UCSD-AML1 (cell line): ENCODE measurements at regions not wholly inside any gene's neighbourhood (a gene's known extent, or its start where the extent isn't known, plus 50 kb on each side); places are given as distances from the start of the nearest gene placed in this dataset.

ENCODE experiments used
- DNase-seq: peaks from one replicate; lab custom pipeline; 2025; ENCODE audit not compliant: unreplicated experiment; lab: John Stamatoyannopoulos, UW

DNA sequence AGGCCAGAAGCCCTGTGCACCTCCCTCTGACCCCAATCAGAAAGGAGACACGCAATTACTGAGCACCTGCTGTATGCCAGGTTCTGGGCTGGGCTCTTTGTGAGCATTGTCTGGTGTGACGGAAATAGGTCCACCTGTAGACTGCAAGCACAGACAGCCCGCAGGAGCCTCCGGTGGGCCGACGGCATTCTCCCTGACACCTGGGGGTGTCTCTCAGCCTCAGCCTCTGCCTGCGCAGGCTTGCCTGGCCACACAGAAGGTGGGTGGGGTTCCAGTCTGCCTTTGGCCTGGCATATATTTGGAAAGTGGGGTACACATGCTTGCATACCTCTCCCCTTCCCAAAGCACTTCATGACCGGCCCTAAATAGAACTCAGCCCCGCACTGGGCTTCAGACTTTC, 129.3 kb downstream of the BUD13 start:
- no peak for DNase-seq

- no peak for DNase-seq
Observed at GRCh38 chr11:116642902-116643301, 129.9 kb downstream of the BUD13 start.

DNA sequence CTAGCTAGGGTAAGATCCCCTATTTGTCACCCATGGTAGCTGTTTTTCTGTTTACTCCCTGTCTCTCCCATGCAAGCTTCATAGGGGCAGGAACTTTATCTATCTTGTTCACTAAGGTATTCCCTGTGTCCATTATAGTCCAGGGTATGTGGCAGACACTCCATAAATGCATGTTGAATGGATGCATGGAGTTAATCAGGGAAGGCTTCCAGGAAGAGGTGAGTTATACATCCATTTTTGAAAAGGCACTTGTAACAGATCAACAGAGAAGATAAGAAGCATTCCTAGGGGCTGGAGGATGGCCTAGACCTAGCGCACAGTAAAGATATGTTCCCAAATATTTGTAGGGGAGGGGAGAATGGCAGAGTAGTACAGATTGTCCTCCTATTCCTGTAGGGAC, 130.3 kb downstream of the BUD13 start:
- no peak for DNase-seq

DNA sequence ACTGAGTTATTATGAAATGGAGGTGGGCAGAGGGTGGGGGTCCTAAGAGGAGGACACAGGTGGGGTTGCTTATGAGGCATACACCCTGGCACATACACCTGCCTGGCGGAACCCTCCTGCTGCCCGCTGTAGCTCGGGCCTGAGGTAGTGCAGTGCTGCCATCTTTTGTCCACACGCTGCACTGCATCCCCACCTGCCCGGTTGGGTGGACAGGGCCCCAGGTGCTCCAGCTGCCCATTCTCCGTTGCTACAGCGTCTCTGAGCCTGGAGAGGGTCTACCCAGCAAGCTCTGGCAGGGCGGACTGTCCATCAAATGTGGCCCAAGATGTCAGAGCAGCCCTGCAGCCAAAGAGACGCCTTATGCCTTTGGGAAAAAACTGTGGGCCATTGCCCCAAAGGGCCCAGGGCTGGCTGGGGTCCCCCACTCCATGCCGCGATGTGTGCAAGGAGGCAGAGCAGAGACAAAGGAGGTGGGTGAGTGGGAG, 131.2 kb downstream of the BUD13 start:
- DNase-seq, result peak; percentile 30

DNA sequence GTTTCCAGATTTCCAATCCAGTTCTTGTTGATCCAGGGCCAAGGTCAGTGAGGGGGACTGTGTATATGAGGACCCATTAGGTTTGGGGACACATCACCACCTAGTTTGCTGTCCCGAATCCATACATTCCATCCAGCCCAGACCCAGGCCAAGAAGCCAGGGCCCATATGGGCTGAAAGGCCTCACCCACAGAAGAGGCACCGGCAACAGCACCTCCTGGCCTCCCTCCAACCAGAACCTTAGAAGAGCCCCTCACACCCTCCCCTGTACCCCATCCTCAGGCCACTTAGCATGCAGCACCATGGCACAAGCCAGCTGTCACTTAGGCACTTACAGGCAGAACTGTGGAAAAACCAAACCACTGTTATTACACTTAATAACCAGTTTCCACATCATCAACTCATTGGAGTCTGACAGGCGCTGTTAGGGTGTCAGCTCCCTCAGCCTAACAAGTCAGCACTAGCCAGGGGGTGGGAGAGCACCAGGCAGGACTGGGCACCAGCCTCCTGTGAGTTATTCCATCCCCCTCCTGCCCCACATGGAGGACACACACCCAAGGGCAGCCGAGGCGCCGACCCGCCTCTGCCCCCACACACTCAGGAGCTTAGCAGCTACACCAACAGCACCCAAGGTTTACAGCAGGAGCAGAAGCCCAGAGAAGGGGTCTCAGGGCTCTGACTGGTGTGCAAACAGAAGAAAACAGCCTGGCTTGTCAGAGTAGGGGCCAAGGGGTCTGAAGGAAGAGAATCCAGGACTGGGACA, 132.0 kb downstream of the BUD13 start:
- no peak for DNase-seq

DNA sequence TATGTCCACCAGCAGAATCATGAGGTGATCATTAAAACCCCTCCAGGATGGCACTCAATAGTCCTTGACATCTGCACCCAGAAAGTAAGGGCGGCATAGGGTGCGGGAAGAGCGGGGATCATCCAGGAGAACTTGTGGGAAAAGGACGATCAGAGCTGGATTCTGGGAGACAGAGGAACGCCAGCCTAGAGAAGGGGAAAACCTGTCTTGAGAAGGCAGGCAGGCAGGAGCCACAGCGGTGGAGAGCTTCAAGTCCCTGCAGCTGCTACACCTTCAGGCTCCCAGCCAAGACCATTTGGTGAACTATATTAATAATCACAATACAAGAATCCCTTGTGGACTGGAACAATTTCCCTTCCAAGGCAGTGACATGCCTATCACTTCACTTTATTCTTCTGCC, 134.3 kb downstream of the BUD13 start:
- DNase-seq, result no peak

DNA sequence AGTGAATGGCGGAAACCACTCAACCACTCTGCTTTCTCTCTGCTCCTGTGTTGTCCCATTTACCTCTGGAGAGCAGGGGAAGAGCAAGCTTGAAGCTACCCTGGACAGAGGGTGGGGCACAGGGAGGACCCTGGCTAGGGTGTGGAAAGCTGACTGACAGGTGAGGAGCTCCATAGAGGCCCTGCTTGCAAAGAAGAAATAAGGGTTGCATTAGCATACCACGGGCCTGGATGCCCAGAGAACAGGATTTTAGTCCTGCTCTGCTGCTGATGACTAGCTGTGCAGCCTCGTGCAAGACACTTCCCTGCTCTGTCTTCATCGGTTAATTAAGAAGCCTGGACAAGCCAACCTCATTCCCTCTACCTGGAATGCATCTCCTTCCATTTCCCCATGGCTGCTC, 135.0 kb downstream of the BUD13 start:
- no peak for DNase-seq

DNA sequence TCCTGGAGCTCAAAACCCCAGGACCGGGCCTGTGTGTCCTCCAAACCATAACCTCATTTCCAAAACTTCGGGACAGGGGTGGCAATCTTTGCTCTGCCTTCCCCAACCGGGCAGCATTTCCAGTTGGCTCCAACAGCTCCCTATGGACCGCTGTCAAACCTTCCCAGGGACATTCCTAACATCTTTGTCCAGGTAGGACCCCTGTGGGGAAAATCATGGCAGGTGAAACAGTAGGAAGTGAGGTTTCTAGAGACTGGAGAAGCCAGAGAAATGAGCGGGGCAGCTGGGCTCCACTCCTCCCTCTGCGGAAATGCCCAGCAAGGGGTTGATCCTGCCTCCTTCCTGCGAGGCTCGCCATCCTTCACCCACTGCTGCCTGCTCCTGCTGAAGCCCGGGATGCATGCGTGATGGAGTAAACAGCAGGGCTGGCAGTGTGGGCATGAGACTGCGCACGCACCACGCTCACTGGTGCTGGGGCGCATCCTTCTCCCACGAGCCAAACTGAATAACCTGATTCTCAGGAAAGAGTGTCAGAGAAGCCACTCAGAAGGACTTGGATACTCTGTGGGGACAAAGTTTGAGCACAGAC, 136.4 kb downstream of the BUD13 start:
- DNase-seq, result no peak

GRCh38 chr11:116631201-116631600, 141.6 kb downstream of the BUD13 start:
- no peak for DNase-seq

DNA sequence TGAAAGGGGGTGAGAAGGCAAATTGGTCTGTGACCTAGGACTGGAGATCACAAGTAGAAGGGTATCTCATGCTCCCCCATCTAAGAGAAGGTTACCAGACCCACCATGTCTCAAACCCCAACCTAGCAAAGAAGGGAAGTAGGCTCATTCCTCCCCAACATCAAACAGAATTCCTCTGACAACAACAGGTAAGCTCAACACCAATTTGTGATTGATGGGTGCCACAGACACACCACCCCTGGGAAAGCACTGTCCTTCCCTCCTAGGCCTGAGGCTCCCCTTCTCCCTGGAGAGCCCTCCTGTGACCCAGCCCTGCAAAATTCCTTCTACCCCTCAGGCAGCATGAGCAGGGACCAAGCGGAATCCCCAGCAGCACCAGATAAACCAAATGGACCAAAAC, 154.3 kb downstream of the BUD13 start:
- no peak for DNase-seq

- DNase-seq, result no peak
Observed at GRCh38 chr11:116615211-116615865, 157.4 kb downstream of the BUD13 start.

DNA sequence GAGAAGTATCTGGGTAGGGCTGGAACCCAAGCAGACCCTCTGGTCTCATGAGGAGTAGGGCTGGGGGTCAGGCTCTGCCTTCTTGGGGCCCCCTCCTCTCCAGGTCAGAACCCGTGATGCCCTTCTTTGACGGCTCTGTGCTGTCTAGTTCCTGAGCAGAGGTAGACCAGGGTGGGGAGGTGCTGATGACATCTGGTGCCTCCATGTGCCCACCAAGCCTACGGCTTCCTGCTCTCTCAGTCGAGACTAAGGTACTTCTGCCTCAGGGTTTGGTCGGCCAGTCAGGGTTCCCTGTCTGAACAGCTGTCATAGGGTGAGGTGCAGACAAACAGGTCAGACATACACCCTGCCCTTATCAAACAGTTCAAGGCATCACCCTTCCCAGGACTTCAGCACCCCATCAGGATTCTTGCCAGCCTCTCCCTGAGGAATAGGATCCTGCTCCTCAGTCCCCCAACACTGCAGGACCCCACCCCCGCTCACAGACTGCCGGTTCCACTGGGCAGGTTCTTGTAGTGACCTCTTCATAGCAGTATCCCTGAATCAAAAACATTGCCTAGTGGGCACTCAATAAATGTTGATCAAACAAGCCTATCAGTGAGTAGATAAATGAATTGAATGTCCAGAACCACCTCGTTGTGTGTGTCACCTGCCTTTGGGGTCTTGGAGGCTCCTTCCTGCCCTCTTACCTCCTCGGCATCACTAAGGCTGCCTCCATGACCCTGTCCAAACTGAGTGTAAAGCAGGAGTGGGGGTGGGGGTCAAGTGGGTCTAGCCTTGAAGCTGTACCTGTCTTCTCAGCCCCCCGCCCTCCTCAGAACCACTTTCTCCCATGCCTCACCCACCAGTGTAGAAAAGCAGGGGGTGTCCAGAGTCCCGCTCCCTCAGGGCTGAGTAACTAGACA, 158.2 kb downstream of the BUD13 start:
- DNase-seq, result no peak

- no peak for DNase-seq
Observed at GRCh38 chr11:116613206-116613875, 159.4 kb downstream of the BUD13 start.

DNA sequence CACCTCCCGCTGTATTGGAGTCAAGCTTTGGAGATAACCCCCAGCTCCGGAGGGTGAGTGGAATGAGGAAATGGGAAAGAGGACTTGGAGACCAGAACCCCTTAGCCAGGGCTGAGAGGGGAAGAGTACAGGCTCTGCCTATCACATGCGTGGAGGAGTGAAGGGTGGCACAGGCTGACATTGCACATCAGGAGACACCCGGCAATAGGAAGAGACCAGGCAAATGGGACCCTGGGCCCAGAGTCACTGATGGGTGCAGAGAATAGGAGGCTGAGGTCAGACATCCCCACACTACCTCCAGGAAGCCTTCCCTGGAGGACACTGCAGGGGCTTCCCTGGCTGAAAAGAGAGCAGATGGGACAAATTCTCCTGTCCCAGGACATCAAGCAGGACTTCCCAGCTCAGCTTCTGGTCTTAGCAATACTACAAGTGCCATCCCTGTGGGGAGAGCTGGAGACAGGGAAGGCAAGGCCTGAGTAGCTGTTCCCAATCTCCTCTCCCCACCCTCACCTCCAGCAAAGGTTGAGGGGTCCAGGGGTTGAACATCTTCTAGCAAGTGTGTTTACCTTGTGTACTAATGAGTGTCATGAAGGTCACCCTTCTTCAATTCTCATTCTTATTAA, 160.7 kb downstream of the BUD13 start:
- DNase-seq, result no peak

DNA sequence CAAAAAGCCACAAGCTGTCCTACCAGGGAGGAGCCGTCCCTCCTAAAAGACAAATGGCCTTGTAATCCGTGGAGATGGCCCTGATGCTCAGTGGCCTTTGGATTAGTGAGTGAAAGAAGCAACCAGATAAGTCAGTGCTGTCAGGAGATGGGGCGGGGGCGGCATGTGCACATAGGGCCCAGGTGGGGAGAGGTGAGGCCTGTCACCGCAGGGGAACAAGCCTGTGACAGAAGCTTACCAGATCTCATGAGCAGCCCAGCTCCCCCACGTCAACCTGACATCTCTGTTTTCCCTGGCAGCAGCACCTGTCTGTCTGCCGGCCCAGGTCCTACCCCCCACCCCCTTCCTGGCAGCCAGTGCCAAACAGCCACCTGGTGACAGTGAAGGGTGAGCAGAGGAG, 162.6 kb downstream of the BUD13 start:
- no peak for DNase-seq

DNA sequence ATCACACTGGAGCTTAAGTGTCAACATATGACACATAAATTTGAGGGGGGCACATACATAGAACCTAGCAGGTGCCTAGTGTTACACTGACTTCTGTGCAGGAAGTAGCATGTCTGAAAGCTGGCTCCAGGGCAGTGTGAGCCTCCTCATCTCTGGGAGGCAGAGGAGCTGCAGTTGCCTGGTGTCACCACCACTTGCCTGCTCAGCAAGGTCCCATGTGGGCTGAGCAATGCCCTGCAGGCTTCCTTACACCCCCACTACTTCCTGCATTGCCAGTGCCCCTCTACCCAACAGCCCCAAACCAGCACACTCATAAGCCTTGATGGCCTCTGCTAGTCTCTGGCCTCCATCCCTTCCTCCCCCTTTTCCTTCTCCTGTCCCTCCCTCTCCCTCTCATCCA, 165.8 kb downstream of the BUD13 start:
- DNase-seq, result no peak

DNA sequence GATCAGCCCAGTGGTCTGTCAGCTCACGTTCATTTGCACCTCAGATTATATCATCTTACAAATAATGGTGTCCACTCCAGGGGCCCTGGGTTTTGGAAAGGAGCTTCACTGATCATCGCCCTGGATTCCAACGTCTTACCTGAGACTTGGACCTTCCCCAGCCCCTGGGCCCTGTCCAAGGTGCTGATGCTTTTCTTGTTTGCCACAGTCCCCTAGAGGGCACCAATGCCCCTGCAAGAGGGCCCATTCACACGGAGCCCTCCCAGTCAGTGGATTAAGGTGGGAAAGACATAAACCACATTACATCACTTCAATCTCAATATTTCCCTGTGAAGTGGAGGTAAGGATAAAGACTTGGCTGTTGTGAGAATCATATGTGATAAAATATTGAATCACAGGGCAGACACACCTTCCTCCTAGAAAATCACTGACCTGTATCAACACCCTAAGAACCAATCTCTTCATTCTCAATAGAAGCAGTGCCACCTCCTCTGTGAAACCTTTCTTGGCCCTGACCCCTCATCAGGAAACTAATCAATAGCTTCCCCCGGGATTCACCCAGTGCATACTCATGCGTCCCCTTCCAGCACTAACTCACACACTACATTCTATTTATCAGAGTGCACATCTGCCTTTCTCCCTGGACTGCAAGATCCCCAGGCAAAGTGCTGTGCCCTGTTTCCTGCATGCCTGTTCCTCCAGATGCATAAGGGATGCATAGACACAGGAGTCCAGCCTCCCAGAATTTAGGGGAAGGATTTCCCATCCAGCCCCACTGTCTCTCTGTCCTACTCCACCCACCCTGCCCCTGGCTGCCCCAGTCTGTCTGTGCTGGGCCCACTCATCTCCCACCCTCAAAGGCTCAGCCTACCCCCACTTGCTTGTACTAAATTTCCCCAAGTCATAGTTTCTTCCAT, 167.0 kb downstream of the BUD13 start:
- peak; percentile 59 for DNase-seq

GRCh38 chr11:116603728-116604323, 169.0 kb downstream of the BUD13 start:
- DNase-seq, result no peak

- no peak for DNase-seq
Observed at GRCh38 chr11:116602637-116602942, 170.2 kb downstream of the BUD13 start.
